HUES64 (cell line): ENCODE measurements at regions not wholly inside any gene's neighbourhood (a gene's known extent, or its start where the extent isn't known, plus 50 kb on each side); places are given as distances from the start of the nearest gene placed in this dataset.
"Not testable (repeated sequence)": the region's sequence is repeated elsewhere in the genome, so short reads cannot be mapped to it uniquely, and the experiment has no call there.

Source experiments
- H3K27ac ChIP-seq: 2 replicates; pipeline ENCODE4 v1.7.0; 2013; ENCODE audit warnings: low read depth, low read length, inconsistent platforms
- H3K27me3 ChIP-seq: 2 replicates; pipeline ENCODE4 v1.6.1; 2013; ENCODE audit warnings: mild to moderate bottlenecking, low read length; ENCODE audit not compliant: insufficient read depth
- H3K36me3 ChIP-seq: 2 replicates; pipeline ENCODE4 v1.6.1; 2013; ENCODE audit warnings: mild to moderate bottlenecking, low read length; ENCODE audit not compliant: insufficient read depth
- H3K4me1 ChIP-seq: 2 replicates; pipeline ENCODE4 v1.6.1; 2013; ENCODE audit warnings: mild to moderate bottlenecking, low read length, moderate library complexity; ENCODE audit not compliant: insufficient read depth
- H3K4me3 ChIP-seq: 2 replicates; pipeline ENCODE4 v1.5.1; 2013; ENCODE audit warnings: mild to moderate bottlenecking, low read length, moderate library complexity
- H3K9ac ChIP-seq: 2 replicates; pipeline ENCODE4 v1.6.1; 2013; ENCODE audit warnings: mild to moderate bottlenecking, low read depth, low read length
- H3K9me3 ChIP-seq: 2 replicates; pipeline ENCODE4 v1.6.1; 2013; ENCODE audit warnings: low read depth, low read length; ENCODE audit not compliant: insufficient read depth
- WGBS: fragments of 150-250, 120-280 bp; methylation state at CpG from one replicate; pipeline ENCODE4 v1.1.7; 2013; ENCODE audit warnings: missing lambda C conversion rate; 5-methylcytosine and 5-hydroxymethylcytosine counted together

DNA sequence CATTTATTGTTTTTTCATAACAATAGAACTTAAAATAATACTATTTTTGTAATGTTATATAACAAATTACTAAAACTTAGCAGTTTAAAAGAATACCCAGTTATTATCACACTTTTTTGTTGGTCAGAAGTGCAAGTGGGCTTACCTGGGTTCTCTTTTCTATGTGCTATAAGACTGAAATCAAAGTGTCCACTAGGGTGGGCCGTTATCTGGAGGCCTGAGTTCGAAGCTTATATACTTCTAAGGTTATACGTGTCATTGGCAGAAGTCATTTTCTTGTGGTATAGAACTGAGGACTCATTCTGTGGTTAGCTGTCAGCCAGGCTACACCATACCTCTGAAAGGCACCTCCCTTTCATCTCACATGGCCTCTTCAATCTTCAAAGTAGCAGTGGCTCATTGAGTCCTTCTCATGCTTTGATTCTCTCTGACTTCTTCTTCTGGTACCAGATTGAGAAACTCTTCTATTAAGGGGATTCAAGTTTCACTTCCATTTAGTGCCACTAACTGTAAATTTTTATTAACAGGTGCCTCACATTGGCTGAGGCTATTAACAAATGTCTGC lies 414.3 kb downstream of the AMY1C start:
- Histone ChIP-seq H3K27ac (no peak overlapping the region), H3K9ac (no peak overlapping the region)

GRCh38 chr1:104172243-104172681 lies 422.6 kb downstream of the AMY1C start:
- Histone ChIP-seq H3K9ac (no peak overlapping the region), H3K27ac (no peak overlapping the region), H3K9me3 (no peaks in the 10 kb centered on the region), H3K27me3 (no peaks in the 10 kb centered on the region), H3K4me1 (no peaks in the 10 kb centered on the region), H3K4me3 (no peak overlapping the region), H3K36me3 (no peaks in the 10 kb centered on the region)
- whole genome bisulfite sequencing = 97% methylated on average over 25 of the region's 25 CpGs

More for the DNA sequence above, 414.3 kb downstream of the AMY1C start:
- H3K36me3 ChIP-seq = no peaks in the 10 kb centered on the region
- H3K4me1 ChIP-seq = no peaks in the 10 kb centered on the region
- H3K27me3 ChIP-seq = no peaks in the 10 kb centered on the region
- no peaks in the 10 kb centered on the region for H3K9me3 ChIP-seq
- 88% methylated on average over 3 of the region's 3 CpGs for WGBS
- H3K4me3 ChIP-seq = no peak overlapping the region

DNA sequence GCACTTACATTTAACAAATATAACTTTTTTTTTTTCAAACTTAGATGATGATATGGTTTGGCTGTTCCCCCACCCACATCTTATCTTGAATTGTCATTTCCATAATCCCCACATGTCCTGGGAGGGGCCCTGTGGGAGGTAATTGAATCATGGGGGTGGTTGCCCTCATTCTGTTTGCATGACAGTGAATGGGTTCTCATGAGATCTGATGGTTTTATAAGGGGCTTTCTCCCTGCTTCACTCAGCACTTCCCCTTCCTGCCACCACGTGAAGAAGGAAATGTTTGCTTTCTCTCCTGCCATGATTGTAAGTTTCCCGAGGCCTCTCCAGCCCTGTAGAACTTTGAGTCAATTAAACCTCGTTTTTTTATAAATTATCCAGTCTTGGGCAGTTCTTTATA lies 432.6 kb downstream of the AMY1C start:
- 22% methylated on average over 2 of the region's 3 CpGs for WGBS

GRCh38 chr1:104189207-104189606 lies 439.5 kb downstream of the AMY1C start:
- WGBS = 93% methylated on average over 1 of the region's 1 CpG
- H3K9ac ChIP-seq = no peak overlapping the region
- H3K36me3 ChIP-seq = no peaks in the 10 kb centered on the region
- H3K4me1 ChIP-seq = no peaks in the 10 kb centered on the region
- no peaks in the 10 kb centered on the region for H3K9me3 ChIP-seq
- no peak overlapping the region for H3K27ac ChIP-seq
- H3K27me3 ChIP-seq = no peaks in the 10 kb centered on the region
- H3K4me3 ChIP-seq = no peak overlapping the region

More for the DNA sequence above, 432.6 kb downstream of the AMY1C start:
- Histone ChIP-seq H3K27me3 (no peaks in the 10 kb centered on the region), H3K36me3 (no peaks in the 10 kb centered on the region), H3K9me3 (no peaks in the 10 kb centered on the region), H3K9ac (no peak overlapping the region), H3K4me1 (peaks cover 19% of the 10 kb centered on the region; the same call in 1 of the 2 replicates), H3K4me3 (no peak overlapping the region), H3K27ac (no peak overlapping the region)

DNA sequence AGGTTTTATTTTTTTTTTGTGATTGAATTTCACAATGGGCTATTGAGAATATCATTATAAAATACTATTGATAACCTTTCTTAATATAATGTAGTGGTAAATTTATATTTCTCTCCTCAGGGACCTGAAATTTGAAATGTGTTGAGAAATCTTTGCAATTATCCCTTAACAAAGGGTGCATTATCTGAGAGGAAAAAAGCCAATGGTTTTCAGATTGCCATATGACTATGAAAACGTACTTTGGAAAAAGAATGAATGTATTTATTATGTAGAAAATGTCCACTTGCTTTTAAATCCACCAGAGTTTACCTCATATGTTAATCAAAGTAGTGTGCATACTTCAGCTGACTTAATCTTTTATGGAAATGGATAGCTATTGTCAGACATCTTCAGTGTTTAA lies 441.1 kb downstream of the AMY1C start:
- Histone ChIP-seq H3K4me3 (no peak overlapping the region), H3K9ac (no peak overlapping the region), H3K27me3 (no peaks in the 10 kb centered on the region), H3K36me3 (no peaks in the 10 kb centered on the region), H3K27ac (no peak overlapping the region), H3K9me3 (no peaks in the 10 kb centered on the region), H3K4me1 (no peaks in the 10 kb centered on the region)
- WGBS = no CpG with 5 or more reads among the region's 1 CpG

DNA sequence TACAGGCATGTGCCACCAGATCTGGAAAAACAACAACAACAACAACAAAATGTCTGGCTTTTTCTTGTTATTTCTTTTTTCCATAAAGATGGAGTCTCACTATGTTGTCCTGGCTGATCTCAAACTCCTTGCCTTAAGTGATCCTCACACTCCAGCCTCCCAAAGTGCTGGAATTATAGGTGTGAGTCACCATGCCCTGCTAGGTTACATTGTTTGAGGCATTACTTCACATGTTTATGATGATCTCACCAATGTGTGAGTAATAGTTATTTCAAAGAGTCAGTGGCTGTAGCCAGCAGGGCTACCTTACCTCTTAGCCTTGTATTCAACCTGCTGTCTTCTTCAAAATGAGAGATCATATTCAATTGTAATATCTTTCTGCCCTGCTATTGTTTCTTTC lies 445.7 kb downstream of the AMY1C start:
- no peaks in the 10 kb centered on the region for H3K9me3 ChIP-seq
- no peak overlapping the region for H3K27ac ChIP-seq
- no peaks in the 10 kb centered on the region for H3K36me3 ChIP-seq
- H3K4me1 ChIP-seq = no peaks in the 10 kb centered on the region
- H3K4me3 ChIP-seq = no peak overlapping the region
- H3K27me3 ChIP-seq = no peaks in the 10 kb centered on the region
- no peak overlapping the region for H3K9ac ChIP-seq

- H3K9ac ChIP-seq = no peak overlapping the region
Observed at GRCh38 chr1:104196136-104196535, 446.4 kb downstream of the AMY1C start.

DNA sequence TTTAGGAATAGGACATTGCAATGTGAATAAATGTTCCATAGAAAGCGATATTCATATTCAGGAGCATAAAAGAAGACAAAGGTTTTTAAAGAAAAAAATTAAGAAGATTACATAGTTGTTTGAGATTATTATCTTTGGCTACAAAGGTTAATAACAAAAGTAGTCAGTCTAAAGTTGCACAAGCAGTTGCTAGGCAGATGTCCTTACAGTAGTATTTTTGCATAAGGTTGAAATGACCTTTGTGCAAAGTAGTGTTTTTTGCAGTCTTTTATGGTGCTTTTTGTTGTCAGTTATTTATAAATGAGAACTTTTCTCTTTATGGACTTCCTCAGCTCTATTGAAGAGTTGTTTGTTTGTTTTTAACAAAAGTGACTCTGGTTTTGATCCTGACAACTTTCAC lies 447.8 kb downstream of the AMY1C start:
- H3K27ac ChIP-seq = no peak overlapping the region
- H3K9me3 ChIP-seq = no peaks in the 10 kb centered on the region
- no peaks in the 10 kb centered on the region for H3K36me3 ChIP-seq
- WGBS = 100% methylated on average over 1 of the region's 1 CpG
- H3K4me1 ChIP-seq = no peaks in the 10 kb centered on the region
- no peak overlapping the region for H3K4me3 ChIP-seq
- no peak overlapping the region for H3K9ac ChIP-seq
- H3K27me3 ChIP-seq = no peaks in the 10 kb centered on the region

More at GRCh38 chr1:104196136-104196535, 446.4 kb downstream of the AMY1C start:
- no peaks in the 10 kb centered on the region for H3K4me1 ChIP-seq
- no peaks in the 10 kb centered on the region for H3K9me3 ChIP-seq
- H3K4me3 ChIP-seq = no peak overlapping the region
- H3K36me3 ChIP-seq = no peaks in the 10 kb centered on the region
- H3K27me3 ChIP-seq = no peaks in the 10 kb centered on the region
- no peak overlapping the region for H3K27ac ChIP-seq

DNA sequence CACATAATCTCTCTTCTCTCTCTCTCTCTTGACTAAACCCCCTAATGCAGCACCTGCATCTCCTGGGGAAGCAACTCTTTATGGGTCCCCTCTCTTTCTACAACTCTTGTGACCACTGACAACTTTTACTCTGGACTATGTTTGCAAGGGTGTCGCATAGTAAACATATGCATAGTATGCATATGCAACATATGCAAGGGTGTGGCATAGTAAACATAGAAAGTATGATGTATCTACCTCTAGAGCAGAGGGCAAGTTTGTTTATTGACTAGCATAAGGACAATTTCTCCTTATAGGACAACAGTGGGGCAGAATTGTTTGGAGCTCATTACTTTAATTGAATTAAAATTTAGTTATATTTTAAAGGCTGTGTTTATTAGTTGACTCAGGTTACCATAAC lies 462.5 kb downstream of the AMY1C start:
- Histone ChIP-seq H3K36me3 (no peaks in the 10 kb centered on the region), H3K27me3 (no peaks in the 10 kb centered on the region), H3K4me3 (no peak overlapping the region), H3K9ac (no peak overlapping the region), H3K9me3 (no peaks in the 10 kb centered on the region), H3K27ac (no peak overlapping the region), H3K4me1 (no peaks in the 10 kb centered on the region)
- WGBS = 100% methylated on average over 1 of the region's 1 CpG

GRCh38 chr1:104217395-104217986 lies 467.8 kb downstream of the AMY1C start:
- not testable (repeated sequence) for H3K4me3 ChIP-seq, H3K9me3 ChIP-seq, H3K36me3 ChIP-seq, H3K27ac ChIP-seq, H3K27me3 ChIP-seq, H3K4me1 ChIP-seq, H3K9ac ChIP-seq
- 94% methylated on average over 28 of the region's 28 CpGs for WGBS

DNA sequence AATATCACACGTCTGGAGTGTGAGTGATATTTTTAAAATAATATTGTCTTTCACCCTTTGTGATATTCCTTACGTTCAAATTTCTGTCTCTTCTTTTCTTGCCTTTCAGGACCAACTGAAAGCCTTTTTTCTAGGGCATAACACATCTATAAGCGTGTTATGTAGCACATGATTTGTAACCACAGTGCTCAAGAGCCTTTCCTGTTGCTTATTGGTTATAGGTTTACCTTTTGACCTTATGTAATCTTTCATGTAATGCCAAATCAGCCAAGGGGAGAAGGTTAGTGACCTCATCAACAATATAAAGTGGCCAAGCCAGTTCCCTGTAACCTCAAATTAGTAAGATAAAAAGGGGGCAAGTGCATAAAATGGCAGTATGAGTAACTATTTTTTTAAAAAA lies 480.2 kb downstream of the AMY1C start:
- peaks cover 4% of the 10 kb centered on the region; the same call in 1 of the 2 replicates for H3K4me1 ChIP-seq
- H3K27ac ChIP-seq = no peak overlapping the region
- no peaks in the 10 kb centered on the region for H3K27me3 ChIP-seq
- H3K9me3 ChIP-seq = no peaks in the 10 kb centered on the region
- no peaks in the 10 kb centered on the region for H3K36me3 ChIP-seq
- H3K9ac ChIP-seq = no peak overlapping the region
- WGBS = 88% methylated on average over 2 of the region's 3 CpGs
- H3K4me3 ChIP-seq = no peak overlapping the region

DNA sequence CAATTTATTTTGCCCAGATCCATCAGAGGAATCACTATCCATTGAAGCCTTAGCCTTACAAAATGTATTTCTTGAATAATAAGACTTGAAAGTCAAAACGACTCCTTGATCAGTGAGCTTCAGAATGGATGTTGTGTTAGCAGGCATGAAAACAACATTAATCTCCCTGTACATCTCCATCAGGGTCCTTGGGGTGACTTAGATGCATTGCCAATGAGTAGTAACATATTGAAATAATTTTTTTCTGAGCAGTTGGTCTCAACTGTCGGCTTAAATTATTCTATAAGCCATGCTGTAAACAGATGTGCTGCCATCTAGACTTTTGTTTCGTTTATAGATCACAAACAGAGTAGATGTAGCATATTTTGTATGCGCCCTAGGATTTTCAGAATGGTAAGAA lies 482.0 kb downstream of the AMY1C start:
- Histone ChIP-seq H3K27ac (no peak overlapping the region), H3K4me3 (no peak overlapping the region), H3K4me1 (peaks cover 11% of the 10 kb centered on the region; the same call in 1 of the 2 replicates), H3K9ac (no peak overlapping the region), H3K9me3 (no peaks in the 10 kb centered on the region), H3K36me3 (no peaks in the 10 kb centered on the region), H3K27me3 (no peaks in the 10 kb centered on the region)
- WGBS = 90% methylated on average over 4 of the region's 4 CpGs
